ENCODE measurements at regions not wholly inside any gene's neighbourhood (a gene's known extent, or its start where the extent isn't known, plus 50 kb on each side); places are given as distances from the start of the nearest gene placed in this dataset.

DNA sequence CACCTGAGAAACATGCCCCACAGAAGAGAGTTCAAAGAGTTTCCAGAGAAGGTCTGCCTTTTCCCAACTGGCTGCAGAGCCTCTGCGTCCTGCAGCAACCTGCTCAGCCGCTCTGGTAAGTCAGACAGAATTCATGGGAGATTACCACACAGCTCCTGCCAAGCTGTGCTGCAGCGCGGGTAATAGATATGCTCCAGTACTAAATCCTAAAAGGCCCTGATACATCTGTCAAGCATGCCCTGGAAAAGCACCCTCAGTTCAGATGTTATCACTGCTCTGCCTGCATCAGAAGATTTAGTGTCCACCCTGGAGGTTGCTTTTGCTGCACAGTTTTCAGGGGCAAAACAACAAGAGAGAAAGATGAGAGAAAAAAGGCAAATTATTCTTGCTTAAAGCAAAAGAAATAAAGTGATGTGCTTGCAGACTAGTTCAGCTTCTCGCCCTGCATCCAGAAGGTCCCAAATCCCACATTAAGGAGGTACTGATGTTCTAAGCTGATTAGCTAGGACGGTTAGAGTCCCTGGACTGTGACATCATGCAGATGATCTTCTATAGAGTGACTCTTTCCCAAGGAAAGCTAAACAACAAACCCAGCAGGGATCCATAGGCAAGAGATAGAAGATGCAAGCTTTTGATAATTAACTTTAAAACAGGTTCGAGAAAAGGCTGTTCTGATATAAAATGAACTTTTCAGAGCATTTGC lies 488.6 kb downstream of the BCL11A start:
- Histone ChIP-seq H3K36me3 (ENCODE audit: control insufficient read depth in 2 of 4, insufficient read depth in 4 of 4, low read length in 3 of 4) (no peaks in the 10 kb centered on the region), H3K27ac (ENCODE audit: low read depth, low read length) (no peak overlapping the region), H3K79me2 (ENCODE audit: control insufficient read depth in 1 of 2, insufficient read depth in 2 of 2, low read length in 2 of 2) (no peaks in the 10 kb centered on the region), H2BK20ac (ENCODE audit: low read length) (no peak overlapping the region), H4K91ac (replicated peaks; ENCODE audit: insufficient read length, low read length) (no peak overlapping the region), H2BK12ac (ENCODE audit: low read depth, low read length) (no peak overlapping the region), H3K14ac (ENCODE audit: insufficient read length) (no peak overlapping the region), H3K4ac (replicated peaks; ENCODE audit: insufficient read length, low read depth, low read length) (no peak overlapping the region), H4K8ac (ENCODE audit: extremely low read depth, insufficient read depth, low read length) (no peak overlapping the region), H4K5ac (ENCODE audit: insufficient read length, low read depth, low read length) (no peak overlapping the region), H3K56ac (replicated peaks; ENCODE audit: insufficient read length, low read depth, low read length) (no peak overlapping the region), H3K9ac (replicated peaks in 1 of 4; ENCODE audit: extremely low read depth in 1 of 4, low read depth in 3 of 4, low read length in 3 of 4) (no peak overlapping the region), H2BK120ac (replicated peaks; ENCODE audit: low read depth, low read length) (no peak overlapping the region), H2AK5ac (ENCODE audit: low read depth, low read length) (no peak overlapping the region), H3K18ac (ENCODE audit: extremely low read depth, low read length) (no peak overlapping the region), H2BK5ac (ENCODE audit: low read depth, low read length) (no peak overlapping the region), H3K4me2 (ENCODE audit: insufficient read depth in 1 of 2, low read depth in 2 of 2, low read length in 2 of 2) (no peak overlapping the region), H3K23me2 (ENCODE audit: low read depth, low read length) (no peaks in the 10 kb centered on the region), H2BK15ac (ENCODE audit: low read length) (no peak overlapping the region), H3K9me3 (ENCODE audit: insufficient read depth in 2 of 2, low read depth in 1 of 2, low read length in 1 of 2) (no peaks in the 10 kb centered on the region), H2AFZ (ENCODE audit: low read length) (no peak overlapping the region), H3K4me1 (replicated peaks in 1 of 4; ENCODE audit: control insufficient read depth in 3 of 4, insufficient read depth in 4 of 4, low read length in 3 of 4) (peaks cover 0 to 2% (median 0%) of the 10 kb centered on the region in 4 experiments; a peak in 3 of 7 replicates), H3K23ac (ENCODE audit: insufficient read length) (no peak overlapping the region), H3K27me3 (replicated peaks in 1 of 4; ENCODE audit: control insufficient read depth in 3 of 4, extremely low read depth in 1 of 4, insufficient read depth in 3 of 4, low read length in 3 of 4) (no peaks in the 10 kb centered on the region), H3K4me3 (ENCODE audit: extremely low read depth in 1 of 4, insufficient read depth in 2 of 4, low read depth in 3 of 4, low read length in 4 of 4) (no peak overlapping the region), H4K20me1 (replicated peaks in 1 of 2; ENCODE audit: control insufficient read depth in 1 of 2, insufficient read depth in 2 of 2, low read length in 2 of 2) (no peaks in the 10 kb centered on the region), H3K79me1 (ENCODE audit: low read depth, low read length) (no peaks in the 10 kb centered on the region)
- CTCF ChIA-PET (ENCODE audit: partially characterized antibody), result no interaction called here
- POLR2A ChIA-PET (ENCODE audit: partially characterized antibody), result no interaction called here
- no peak for DNase-seq (ENCODE audit: low read depth in 1 of 2, low spot score in 2 of 2)
- 80% methylated on average over 7 of the region's 7 CpGs; no CpG with 5 or more reads in 1 of the 2 experiments for WGBS, 2 experiments (ENCODE audit: extremely low coverage in 1 of 2, insufficient coverage in 1 of 2, insufficient read length in 1 of 2, insufficient replicate concordance in 2 of 2, low coverage in 1 of 2, low lambda C conversion rate in 2 of 2, missing lambda C conversion rate in 1 of 2)
- no peak for FAIRE-seq
- TF ChIP-seq EGR1 (IDR thresholded peaks at IDR 0.05; ENCODE audit: borderline replicate concordance, low read depth, low read length) (no peak), CTBP2 (IDR thresholded peaks at IDR 0.05; ENCODE audit: borderline replicate concordance, insufficient read depth, insufficient read length, low read length) (no peak), EP300 (IDR thresholded peaks at IDR 0.05; ENCODE audit: borderline replicate concordance in 1 of 2, low read depth in 2 of 2, low read length in 2 of 2) (no peak), KDM1A (IDR thresholded peaks at IDR 0.05; ENCODE audit: borderline replicate concordance, low read length) (no peak), TCF12 (IDR thresholded peaks at IDR 0.05; ENCODE audit: low read depth, low read length) (no peak), GTF2F1 (IDR thresholded peaks at IDR 0.05; ENCODE audit: borderline replicate concordance, low read depth, low read length) (no peak), RNF2 (IDR thresholded peaks at IDR 0.05; ENCODE audit: borderline replicate concordance, low read depth, low read length, missing control alignments, poor library complexity, severe bottlenecking) (no peak)
- TF ChIP-seq, protein P1, sequence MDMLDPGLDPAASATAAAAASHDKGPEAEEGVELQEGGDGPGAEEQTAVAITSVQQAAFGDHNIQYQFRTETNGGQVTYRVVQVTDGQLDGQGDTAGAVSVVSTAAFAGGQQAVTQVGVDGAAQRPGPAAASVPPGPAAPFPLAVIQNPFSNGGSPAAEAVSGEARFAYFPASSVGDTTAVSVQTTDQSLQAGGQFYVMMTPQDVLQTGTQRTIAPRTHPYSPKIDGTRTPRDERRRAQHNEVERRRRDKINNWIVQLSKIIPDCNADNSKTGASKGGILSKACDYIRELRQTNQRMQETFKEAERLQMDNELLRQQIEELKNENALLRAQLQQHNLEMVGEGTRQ (IDR thresholded peaks at IDR 0.05; ENCODE audit: low read length), result no peak
- TF ChIP-seq, protein P2, sequence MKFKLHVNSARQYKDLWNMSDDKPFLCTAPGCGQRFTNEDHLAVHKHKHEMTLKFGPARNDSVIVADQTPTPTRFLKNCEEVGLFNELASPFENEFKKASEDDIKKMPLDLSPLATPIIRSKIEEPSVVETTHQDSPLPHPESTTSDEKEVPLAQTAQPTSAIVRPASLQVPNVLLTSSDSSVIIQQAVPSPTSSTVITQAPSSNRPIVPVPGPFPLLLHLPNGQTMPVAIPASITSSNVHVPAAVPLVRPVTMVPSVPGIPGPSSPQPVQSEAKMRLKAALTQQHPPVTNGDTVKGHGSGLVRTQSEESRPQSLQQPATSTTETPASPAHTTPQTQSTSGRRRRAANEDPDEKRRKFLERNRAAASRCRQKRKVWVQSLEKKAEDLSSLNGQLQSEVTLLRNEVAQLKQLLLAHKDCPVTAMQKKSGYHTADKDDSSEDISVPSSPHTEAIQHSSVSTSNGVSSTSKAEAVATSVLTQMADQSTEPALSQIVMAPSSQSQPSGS (IDR thresholded peaks at IDR 0.05; ENCODE audit: low read length), result no peak
